Pancreas (tissue), 10 donors: ENCODE measurements at regions not wholly inside any gene's neighbourhood (a gene's known extent, or its start where the extent isn't known, plus 50 kb on each side); places are given as distances from the start of the nearest gene placed in this dataset.
"Not testable (repeated sequence)": the region's sequence is repeated elsewhere in the genome, so short reads cannot be mapped to it uniquely, and the experiment has no call there.

Experiments
- ATAC-seq, 4 donors: fragments of 200-7000 bp; cut with Tn5 transposase; one replicate each; pipeline versions ENCODE4 v1.8.0 to v1.9.1; 2020; ENCODE audit warnings: mild to moderate bottlenecking in 4 of 4, moderate library complexity in 4 of 4
- DNase-seq, 6 donors: peaks; one replicate each; pipeline ENCODE4 v3.0.0-alpha.2; 2020
- FAIRE-seq: peaks from 2 replicates; lab custom pipeline; 2012; peaks lifted over from hg19 to GRCh38; lab: Jason Lieb, UNC
- H3K27ac ChIP-seq, 4 donors: fragments of 200-600 bp; sonication (generic); 1 replicate in 3 of 4; 2 replicates in 1 of 4; pipeline versions ENCODE4 v1.5.0 to v1.8.0; 2020
- H3K27me3 ChIP-seq, 4 donors: fragments of 200-600 bp; one replicate each; pipeline ENCODE4 v1.8.0; 2021
- H3K36me3 ChIP-seq, 3 donors: fragments of 200-600 bp; sonication (generic) in 1 of 3; one replicate each; pipeline versions ENCODE4 v1.5.0 to v1.8.0; 2020 to 2021
- H3K4me1 ChIP-seq, 3 donors: fragments of 200-600 bp; one replicate each; pipeline ENCODE4 v1.8.0; 2021
- H3K4me3 ChIP-seq, 4 donors: fragments of 200-600 bp; sonication (generic) in 2 of 4; one replicate each; pipeline versions ENCODE4 v1.5.0 to v1.8.0; 2020 to 2021
- H3K9me3 ChIP-seq, 4 donors: fragments of 200-600 bp; one replicate each; pipeline ENCODE4 v1.8.0; 2021
- CTCF ChIP-seq, 4 donors: fragments of 200-600 bp; sonication (generic) in 3 of 4; IDR thresholded peaks; one replicate each; pipeline versions ENCODE4 v1.5.0 to v1.8.0; 2021; ENCODE audit warnings: antibody characterized with exemption in 4 of 4
- WGBS, 2 donors: extraction: QIAGEN DNeasy Blood & Tissue Kit; methylation state at CpG; one replicate each; pipeline ENCODE4 v1.1.7; 2013; 5-methylcytosine and 5-hydroxymethylcytosine counted together
- intact Hi-C, 3 donors: fragments of 100-400 bp; cut with DNase I; formaldehyde crosslinking; loops; one replicate each; pipeline versions ENCODE4 v1.11.1 to v1.14.2; 2022
- donor health status: healthy with polysubstance abuse.
- donor health status: DM: no; HTN: no; CAD: no; lungs with moderate emphysema.
- donor health status: DM: no; HTN: no; CAD: no.
- donor health status: control.
- donor health status: control.
- donor health status: Bipolar disorder and iron deficiency.
- donor health status: DM: yes; HTN: yes; CAD: no.
- donor health status: DM: no; HTN: no; CAD: no.
- donor health status: DM: no; HTN: no; CAD: no.
- donor health status: DM: yes; HTN: yes; CAD: no.

DNA sequence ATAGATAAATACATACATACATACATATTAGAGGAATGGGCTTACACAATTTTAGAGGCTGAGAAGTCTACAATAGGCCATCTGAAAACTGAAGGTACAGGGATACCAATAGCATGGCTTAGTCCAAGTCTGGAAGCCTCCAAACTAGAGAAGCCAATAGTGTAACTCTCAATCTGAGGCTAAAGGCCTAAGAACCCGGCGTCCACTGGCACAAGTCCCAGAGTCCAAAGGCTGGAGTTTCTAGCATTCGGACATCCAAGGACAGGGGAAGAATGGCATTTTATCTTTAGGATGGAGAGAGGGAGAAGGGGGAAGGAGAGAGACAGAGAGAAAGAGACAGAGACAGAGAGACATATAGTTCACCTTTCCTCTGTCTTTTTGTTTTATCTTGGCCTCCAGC, 63.7 kb upstream of the SYT4 start:
- no peaks in the 10 kb centered on the region for H3K27me3 ChIP-seq
- 30 to 34% methylated on average over 3 of the region's 3 CpGs for WGBS, 2 donors
- H3K4me3 ChIP-seq: no peak overlapping the region
- no peak for FAIRE-seq
- H3K9me3 ChIP-seq: no peaks in the 10 kb centered on the region
- no peaks in the 10 kb centered on the region for H3K36me3 ChIP-seq
- DNase-seq: no peak
- no peak overlapping the region for H3K27ac ChIP-seq
- H3K4me1 ChIP-seq: no peaks in the 10 kb centered on the region
- intact Hi-C loops: no loop called here
- TF ChIP-seq CTCF (IDR thresholded peaks at IDR 0.05): no peak
- ATAC-seq: no peak

GRCh38 chr18:43350176-43350575, 72.9 kb upstream of the SYT4 start:
- FAIRE-seq: no peak
- intact Hi-C loops: no loop called here

GRCh38 chr18:43364535-43364934, 87.2 kb upstream of the SYT4 start:
- FAIRE-seq (no peak), ATAC-seq (no peak), DNase-seq (no peak)
- Histone ChIP-seq H3K4me1 (no peaks in the 10 kb centered on the region), H3K9me3 (no peaks in the 10 kb centered on the region), H3K4me3 (no peak overlapping the region), H3K27me3 (no peaks in the 10 kb centered on the region), H3K36me3 (no peaks in the 10 kb centered on the region), H3K27ac (no peak overlapping the region)
- intact Hi-C loops: no loop called here
- no peak for TF ChIP-seq CTCF (IDR thresholded peaks at IDR 0.05)

More at GRCh38 chr18:43350176-43350575, 72.9 kb upstream of the SYT4 start:
- H3K4me3 ChIP-seq: no peak overlapping the region
- no peaks in the 10 kb centered on the region for H3K9me3 ChIP-seq
- H3K27me3 ChIP-seq: no peaks in the 10 kb centered on the region
- DNase-seq (no peak), ATAC-seq (no peak)
- H3K36me3 ChIP-seq: no peaks in the 10 kb centered on the region
- WGBS, 2 donors: 39 to 51% methylated on average over 1 of the region's 1 CpG
- H3K4me1 ChIP-seq: no peaks in the 10 kb centered on the region
- TF ChIP-seq CTCF (IDR thresholded peaks at IDR 0.05): no peak
- no peak overlapping the region for H3K27ac ChIP-seq

GRCh38 chr18:43367895-43368294, 90.6 kb upstream of the SYT4 start:
- FAIRE-seq: no peak
- DNase-seq: no peak
- no peak overlapping the region for H3K4me3 ChIP-seq
- intact Hi-C loops: no loop called here
- no peaks in the 10 kb centered on the region for H3K36me3 ChIP-seq
- H3K4me1 ChIP-seq: no peaks in the 10 kb centered on the region
- no peaks in the 10 kb centered on the region for H3K27me3 ChIP-seq
- no peaks in the 10 kb centered on the region for H3K9me3 ChIP-seq
- WGBS, 2 donors: 52 to 56% methylated on average over 2 of the region's 2 CpGs
- ATAC-seq: no peak
- TF ChIP-seq CTCF (IDR thresholded peaks at IDR 0.05): no peak
- no peak overlapping the region for H3K27ac ChIP-seq

DNA sequence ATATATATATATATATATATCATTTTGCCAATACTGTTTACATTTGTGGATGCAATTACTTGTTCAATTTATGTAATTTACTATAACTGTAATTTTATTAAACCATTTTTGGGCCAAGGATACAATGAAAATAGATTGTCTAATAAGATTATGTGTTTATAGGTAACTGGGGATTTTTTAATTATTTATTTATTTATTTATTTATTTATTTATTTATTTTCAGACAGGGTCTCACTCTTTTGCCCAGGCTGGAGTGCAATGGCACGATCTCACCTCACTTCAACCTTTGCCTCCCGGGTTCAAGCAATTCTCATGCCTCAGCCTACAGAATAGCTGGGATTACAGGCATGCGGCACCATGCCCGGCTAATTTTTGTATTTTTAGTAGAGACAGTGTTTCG, 92.0 kb upstream of the SYT4 start:
- H3K4me1 ChIP-seq, ATAC-seq, H3K27ac ChIP-seq, intact Hi-C loops, H3K36me3 ChIP-seq, H3K27me3 ChIP-seq, DNase-seq, H3K9me3 ChIP-seq, H3K4me3 ChIP-seq: not testable (repeated sequence)
- FAIRE-seq: peak; percentile 17
- 79 to 91% methylated on average over 5 of the region's 5 CpGs for WGBS, 2 donors

DNA sequence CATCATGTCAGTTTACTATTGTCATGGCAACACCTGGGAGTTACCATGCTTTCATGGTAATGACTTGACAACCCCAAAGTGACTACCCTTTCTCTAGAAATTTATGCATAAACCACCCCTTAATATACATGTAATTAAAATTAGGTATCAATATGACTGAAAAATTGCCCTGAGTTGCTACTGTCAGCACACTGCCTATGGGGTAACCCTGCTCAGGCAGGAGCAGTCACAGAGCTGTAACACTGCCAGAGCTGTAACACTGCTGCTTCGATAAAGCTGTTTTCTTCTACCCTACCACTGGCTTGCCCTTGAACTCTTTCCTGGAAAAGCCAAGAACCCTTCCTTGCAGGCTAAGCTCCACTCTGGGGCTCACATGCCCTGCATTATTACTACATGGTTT, 95.5 kb upstream of the SYT4 start:
- 29 to 43% methylated on average over 1 of the region's 1 CpG for WGBS, 2 donors
- no peaks in the 10 kb centered on the region for H3K36me3 ChIP-seq
- no peaks in the 10 kb centered on the region for H3K4me1 ChIP-seq
- TF ChIP-seq CTCF (IDR thresholded peaks at IDR 0.05): no peak
- H3K9me3 ChIP-seq: no peaks in the 10 kb centered on the region
- DNase-seq (no peak), FAIRE-seq (no peak), ATAC-seq (no peak)
- no peaks in the 10 kb centered on the region for H3K27me3 ChIP-seq
- no peak overlapping the region for H3K27ac ChIP-seq
- no peak overlapping the region for H3K4me3 ChIP-seq
- intact Hi-C loops: no loop called here
